ENCODE measurements at regions not wholly inside any gene's neighbourhood (a gene's known extent, or its start where the extent isn't known, plus 50 kb on each side); places are given as distances from the start of the nearest gene placed in this dataset.

DNA sequence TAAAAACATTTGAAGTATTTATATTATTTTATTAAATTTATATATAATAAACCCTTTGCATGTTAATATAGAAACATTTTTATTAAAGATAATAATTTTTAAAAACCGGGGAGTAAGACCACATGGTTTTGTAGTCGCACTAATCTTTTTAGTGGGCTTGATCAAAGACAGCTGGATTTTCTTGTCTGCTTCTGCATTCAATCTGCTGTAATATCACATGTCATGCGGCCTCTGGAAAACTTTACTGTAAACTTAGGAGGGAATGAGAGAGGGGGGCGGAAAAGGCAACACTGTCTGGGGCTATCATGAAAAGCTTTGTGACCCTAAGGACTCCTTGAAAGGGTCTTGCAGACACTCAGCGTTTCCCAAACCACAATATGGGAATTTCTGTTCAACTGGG is 62.8 kb upstream of the NLGN4X start:
- Histone ChIP-seq H3K27ac (no peak overlapping the region), H3K27me3 (no peaks in the 10 kb centered on the region), H3K4me3 (no peak overlapping the region), H3K36me3 (no peaks in the 10 kb centered on the region), H3K4me1 (no peaks in the 10 kb centered on the region), H3K9me3 (no peaks in the 10 kb centered on the region)
- intact Hi-C loops (cut with DNase I): no loop called here
- no peak for ATAC-seq
- DNase-seq: no peak
- TF ChIP-seq, protein P1, sequence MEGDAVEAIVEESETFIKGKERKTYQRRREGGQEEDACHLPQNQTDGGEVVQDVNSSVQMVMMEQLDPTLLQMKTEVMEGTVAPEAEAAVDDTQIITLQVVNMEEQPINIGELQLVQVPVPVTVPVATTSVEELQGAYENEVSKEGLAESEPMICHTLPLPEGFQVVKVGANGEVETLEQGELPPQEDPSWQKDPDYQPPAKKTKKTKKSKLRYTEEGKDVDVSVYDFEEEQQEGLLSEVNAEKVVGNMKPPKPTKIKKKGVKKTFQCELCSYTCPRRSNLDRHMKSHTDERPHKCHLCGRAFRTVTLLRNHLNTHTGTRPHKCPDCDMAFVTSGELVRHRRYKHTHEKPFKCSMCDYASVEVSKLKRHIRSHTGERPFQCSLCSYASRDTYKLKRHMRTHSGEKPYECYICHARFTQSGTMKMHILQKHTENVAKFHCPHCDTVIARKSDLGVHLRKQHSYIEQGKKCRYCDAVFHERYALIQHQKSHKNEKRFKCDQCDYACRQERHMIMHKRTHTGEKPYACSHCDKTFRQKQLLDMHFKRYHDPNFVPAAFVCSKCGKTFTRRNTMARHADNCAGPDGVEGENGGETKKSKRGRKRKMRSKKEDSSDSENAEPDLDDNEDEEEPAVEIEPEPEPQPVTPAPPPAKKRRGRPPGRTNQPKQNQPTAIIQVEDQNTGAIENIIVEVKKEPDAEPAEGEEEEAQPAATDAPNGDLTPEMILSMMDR (IDR thresholded peaks at IDR 0.05): no peak

DNA sequence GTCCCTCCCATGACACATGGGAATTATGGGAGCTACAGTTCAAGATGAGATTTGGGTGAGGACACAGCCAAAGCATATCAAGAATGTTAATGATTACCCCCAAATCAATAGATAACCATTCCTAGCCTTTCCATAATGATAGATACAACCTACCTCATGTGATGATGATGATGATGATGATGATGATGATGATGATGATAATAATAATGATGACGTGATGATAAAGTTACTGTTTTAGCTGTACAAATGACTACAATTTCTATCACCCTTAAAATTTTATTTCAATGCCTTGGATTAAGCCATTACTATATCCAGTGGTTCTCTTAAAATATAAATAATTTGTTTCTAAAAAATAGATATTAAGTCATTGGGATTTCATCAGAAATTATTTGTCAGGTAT is 55.2 kb upstream of the NLGN4X start:
- no peaks in the 10 kb centered on the region for H3K36me3 ChIP-seq
- no peak overlapping the region for H3K4me3 ChIP-seq
- intact Hi-C loops (cut with DNase I): no loop called here
- no peaks in the 10 kb centered on the region for H3K4me1 ChIP-seq
- TF ChIP-seq, protein P1 (IDR thresholded peaks at IDR 0.05): no peak
- no peak overlapping the region for H3K27ac ChIP-seq
- H3K9me3 ChIP-seq: no peaks in the 10 kb centered on the region
- no peak for DNase-seq
- ATAC-seq: no peak
- H3K27me3 ChIP-seq: no peaks in the 10 kb centered on the region

DNA sequence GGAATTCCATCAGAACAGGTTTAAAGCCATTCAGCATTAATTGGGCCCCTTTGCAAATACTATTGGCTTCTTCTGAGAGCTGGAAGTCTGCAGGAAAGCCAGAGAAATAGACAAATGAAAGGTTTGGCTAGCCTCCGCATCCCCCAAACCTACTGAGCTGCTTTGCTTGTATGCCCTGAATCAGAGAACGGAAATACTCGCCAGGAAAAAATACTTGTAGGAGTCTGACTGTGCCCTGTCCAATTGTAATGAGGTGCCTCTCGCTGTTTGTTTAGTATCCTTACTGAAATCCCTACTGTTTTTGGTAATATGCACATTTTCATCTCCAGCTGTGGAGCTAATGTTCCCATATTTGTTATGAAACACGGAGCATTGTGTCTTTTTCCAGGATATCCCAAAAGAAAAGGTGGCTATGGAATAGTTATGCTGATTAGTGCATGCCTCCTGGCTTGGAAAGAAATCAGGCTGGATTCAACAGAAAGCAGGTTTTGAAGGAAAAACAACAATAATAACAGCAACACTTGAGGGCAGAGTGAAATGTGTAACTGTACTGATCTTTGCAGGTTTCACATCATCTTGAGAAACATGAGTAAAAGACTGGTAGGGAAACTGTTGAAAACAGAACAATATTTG is 50.7 kb upstream of the NLGN4X start:
- Histone ChIP-seq H3K4me3 (no peak overlapping the region), H3K36me3 (no peaks in the 10 kb centered on the region), H3K27me3 (no peaks in the 10 kb centered on the region), H3K4me1 (no peaks in the 10 kb centered on the region), H3K9me3 (no peaks in the 10 kb centered on the region), H3K27ac (no peak overlapping the region)
- intact Hi-C loops (cut with DNase I): no loop called here
- DNase-seq (no peak), ATAC-seq (no peak)
- TF ChIP-seq, protein P1 (IDR thresholded peaks at IDR 0.05): no peak

Small RNAs in the stretch of these regions (microRNA-seq; reads per million reads assigned to microRNA genes)
- gene MIR4770: 0.14 to 0.84 reads per million in 2 donors
